H7 (cell line): ENCODE measurements at regions not wholly inside any gene's neighbourhood (a gene's known extent, or its start where the extent isn't known, plus 50 kb on each side); places are given as distances from the start of the nearest gene placed in this dataset.

Experiments
- DNase-seq: peaks from one replicate; pipeline ENCODE4 v3.0.0; 2012
- H3K27me3 ChIP-seq: 2 replicates; pipeline ENCODE4 v1.6.0; 2011; ENCODE audit warnings: mild to moderate bottlenecking, low read length; ENCODE audit not compliant: control insufficient read depth, insufficient read depth
- H3K36me3 ChIP-seq: replicated peaks from 2 replicates; pipeline ENCODE4 v1.5.1; 2011; ENCODE audit warnings: low read length; ENCODE audit not compliant: control insufficient read depth, insufficient read depth
- H3K4me3 ChIP-seq: 2 replicates; pipeline ENCODE4 v1.5.1; 2011; ENCODE audit warnings: low read depth, mild to moderate bottlenecking, control low read depth, low read length, moderate library complexity; ENCODE audit not compliant: insufficient read depth

- no peak overlapping the region for H3K4me3 ChIP-seq
- DNase-seq = no peak
- no peaks in the 10 kb centered on the region for H3K36me3 ChIP-seq
- H3K27me3 ChIP-seq = no peaks in the 10 kb centered on the region; the same call in 1 of the 2 replicates
Measured at GRCh38 chr11:116478669-116479668, 293.8 kb downstream of the BUD13 start.

- no peak for DNase-seq
- H3K36me3 ChIP-seq = no peaks in the 10 kb centered on the region
- H3K27me3 ChIP-seq = no peaks in the 10 kb centered on the region; the same call in 1 of the 2 replicates
- H3K4me3 ChIP-seq = no peak overlapping the region
Measured at GRCh38 chr11:116478205-116478604, 294.6 kb downstream of the BUD13 start.

- no peaks in the 10 kb centered on the region; the same call in 1 of the 2 replicates for H3K27me3 ChIP-seq
- H3K36me3 ChIP-seq = no peaks in the 10 kb centered on the region
- peak; percentile 55 for DNase-seq
- H3K4me3 ChIP-seq = no peak overlapping the region
Measured at GRCh38 chr11:116473790-116474346, 298.9 kb downstream of the BUD13 start.

DNA sequence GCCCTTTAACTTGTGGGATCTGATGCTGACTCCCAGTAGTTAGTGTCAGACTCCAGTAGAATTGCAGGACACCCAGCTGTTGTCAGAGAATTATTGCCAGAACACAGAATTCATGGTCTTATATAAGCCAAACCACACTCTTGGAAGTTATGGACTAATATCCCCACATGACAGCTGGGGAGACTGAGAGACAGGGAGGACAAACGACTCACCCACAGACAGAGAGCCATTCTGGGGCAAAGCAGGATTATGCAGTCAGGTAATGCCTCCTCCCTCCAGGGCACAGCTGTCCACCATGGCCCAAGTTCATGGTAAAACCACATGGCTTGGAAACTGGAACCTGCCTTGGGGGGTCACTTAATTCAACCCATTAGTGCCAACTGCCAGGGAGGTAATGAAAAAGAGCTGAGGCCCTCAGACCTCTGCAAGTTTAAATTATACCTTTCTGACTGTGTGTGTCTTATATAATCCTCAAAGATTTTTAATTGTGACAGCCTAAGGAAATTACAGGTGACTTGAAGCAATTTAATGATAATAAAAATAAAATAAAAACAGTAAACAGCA lies 299.5 kb downstream of the BUD13 start:
- Histone ChIP-seq H3K27me3 (no peaks in the 10 kb centered on the region; the same call in 1 of the 2 replicates), H3K36me3 (no peaks in the 10 kb centered on the region), H3K4me3 (no peak overlapping the region)
- no peak for DNase-seq

DNA sequence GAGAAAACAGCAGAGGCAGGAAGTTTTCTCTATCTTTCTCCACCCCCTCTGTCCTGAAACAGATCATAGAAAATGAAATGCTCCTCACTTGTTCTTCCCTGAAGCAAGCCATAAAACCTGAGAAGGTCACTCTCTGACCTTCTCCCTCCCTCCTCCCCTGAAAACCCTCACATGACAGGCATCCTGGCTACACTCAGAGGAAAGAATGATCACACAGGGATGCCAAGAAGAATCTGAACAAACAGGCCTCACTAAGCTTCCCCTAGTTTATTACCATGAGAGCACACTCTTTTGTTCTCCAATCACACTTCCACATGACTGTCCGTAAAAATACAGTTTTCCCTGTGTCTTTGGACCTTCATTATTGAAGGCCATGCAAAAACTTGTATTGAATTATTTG lies 300.1 kb downstream of the BUD13 start:
- no peak for DNase-seq
- no peaks in the 10 kb centered on the region for H3K36me3 ChIP-seq
- no peaks in the 10 kb centered on the region; the same call in 1 of the 2 replicates for H3K27me3 ChIP-seq
- no peak overlapping the region for H3K4me3 ChIP-seq

- no peaks in the 10 kb centered on the region for H3K36me3 ChIP-seq
- DNase-seq = no peak
- no peak overlapping the region for H3K4me3 ChIP-seq
- H3K27me3 ChIP-seq = no peaks in the 10 kb centered on the region; the same call in 1 of the 2 replicates
Measured at GRCh38 chr11:116471608-116472256, 301.1 kb downstream of the BUD13 start.

DNA sequence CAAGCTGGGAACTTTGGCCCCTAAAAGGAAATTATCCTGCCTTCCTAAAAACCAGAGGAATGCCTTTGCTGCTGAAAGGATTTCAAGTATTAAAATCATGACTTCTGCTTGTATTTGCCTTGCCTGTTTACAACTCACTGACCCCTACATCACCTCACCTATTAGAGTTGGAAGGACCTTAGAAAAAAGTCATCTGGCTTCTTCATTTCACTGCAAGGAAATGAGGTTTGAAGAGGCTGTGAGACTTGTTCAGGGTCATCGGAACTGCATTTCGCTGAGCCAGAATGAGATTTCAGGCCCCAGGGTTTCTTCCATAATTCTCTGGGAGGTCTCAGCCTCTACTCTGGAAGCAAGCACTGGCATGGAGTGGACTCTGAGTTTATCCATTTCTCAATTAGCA lies 304.1 kb downstream of the BUD13 start:
- Histone ChIP-seq H3K27me3 (no peaks in the 10 kb centered on the region; the same call in 1 of the 2 replicates), H3K36me3 (no peaks in the 10 kb centered on the region), H3K4me3 (no peak overlapping the region)
- DNase-seq = no peak

DNA sequence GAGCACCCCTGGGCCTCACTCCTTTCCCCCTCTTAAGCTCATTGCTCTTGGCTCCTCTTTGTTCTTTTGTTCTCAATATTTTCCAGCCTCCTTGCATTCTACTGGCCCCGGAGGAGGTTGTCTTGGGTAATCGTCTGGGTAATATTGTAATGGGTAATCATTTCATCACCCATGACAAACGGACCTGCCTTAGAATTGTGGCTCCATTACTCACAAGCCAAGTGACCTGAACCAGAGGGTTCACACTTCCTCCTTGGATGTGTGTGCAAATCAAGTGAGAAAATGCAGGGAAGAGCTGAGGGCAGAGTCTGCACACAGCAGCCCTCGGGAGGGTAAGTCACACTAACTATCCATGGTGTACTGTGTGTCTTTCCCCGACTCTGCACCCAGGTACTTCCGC lies 305.0 kb downstream of the BUD13 start:
- H3K36me3 ChIP-seq = no peaks in the 10 kb centered on the region

DNA sequence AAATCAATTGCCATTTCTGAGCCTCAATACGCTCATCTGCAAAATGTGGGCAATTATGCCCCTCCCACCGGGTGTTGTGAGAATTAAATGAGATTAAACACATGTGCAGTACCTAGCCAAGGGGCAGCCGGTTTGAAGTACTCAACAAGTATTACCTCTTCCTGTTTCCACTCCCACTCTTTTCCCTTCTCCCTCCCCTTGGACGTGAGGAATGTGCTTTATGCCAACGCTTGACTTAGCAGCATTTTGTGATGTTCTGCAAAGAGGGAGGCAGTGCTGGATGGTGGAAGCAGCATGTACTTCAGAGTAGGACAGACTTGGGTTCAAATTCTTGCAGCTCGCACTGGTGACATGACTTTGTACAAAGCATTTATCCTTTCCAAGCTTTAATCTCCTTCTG lies 306.0 kb downstream of the BUD13 start:
- no peak for DNase-seq
- Histone ChIP-seq H3K27me3 (no peaks in the 10 kb centered on the region; the same call in 1 of the 2 replicates), H3K4me3 (no peak overlapping the region), H3K36me3 (no peaks in the 10 kb centered on the region)

More for the DNA sequence above, 305.0 kb downstream of the BUD13 start:
- Histone ChIP-seq H3K27me3 (no peaks in the 10 kb centered on the region; the same call in 1 of the 2 replicates), H3K4me3 (no peak overlapping the region)
- no peak for DNase-seq

- Histone ChIP-seq H3K4me3 (no peak overlapping the region), H3K36me3 (no peaks in the 10 kb centered on the region), H3K27me3 (no peaks in the 10 kb centered on the region; the same call in 1 of the 2 replicates)
- DNase-seq = no peak
Measured at GRCh38 chr11:116466191-116466590, 306.6 kb downstream of the BUD13 start.

- no peak for DNase-seq
- H3K4me3 ChIP-seq = no peak overlapping the region
- no peaks in the 10 kb centered on the region; the same call in 1 of the 2 replicates for H3K27me3 ChIP-seq
- H3K36me3 ChIP-seq = no peaks in the 10 kb centered on the region
Measured at GRCh38 chr11:116465056-116465455, 307.7 kb downstream of the BUD13 start.

GRCh38 chr11:116461789-116462188 lies 311.0 kb downstream of the BUD13 start:
- Histone ChIP-seq H3K4me3 (no peak overlapping the region), H3K36me3 (no peaks in the 10 kb centered on the region), H3K27me3 (no peaks in the 10 kb centered on the region; the same call in 1 of the 2 replicates)
- DNase-seq = peak; percentile 48

- no peak for DNase-seq
- H3K27me3 ChIP-seq = no peaks in the 10 kb centered on the region
- H3K4me3 ChIP-seq = no peak overlapping the region
- no peaks in the 10 kb centered on the region for H3K36me3 ChIP-seq
Measured at GRCh38 chr11:116460156-116460920, 312.4 kb downstream of the BUD13 start.
